GM12873 (cell line): ENCODE measurements at regions not wholly inside any gene's neighbourhood (a gene's known extent, or its start where the extent isn't known, plus 50 kb on each side); places are given as distances from the start of the nearest gene placed in this dataset.

Experiments used
- CTCF ChIP-seq: IDR thresholded peaks from 2 replicates; pipeline ENCODE4 v1.5.1; 2012; ENCODE audit warnings: low read depth, mild to moderate bottlenecking, moderate library complexity, low read length, control low read depth; ENCODE audit not compliant: insufficient read depth; ENCODE audit errors: missing control alignments

GRCh38 chr15:69857250-69857649 is 240.5 kb downstream of the TLE3 start:
- TF ChIP-seq CTCF, result no peak

- no peak for TF ChIP-seq CTCF
These were observed 239.9 kb downstream of the TLE3 start for GRCh38 chr15:69857686-69858391.

GRCh38 chr15:69858456-69858855 is 239.3 kb downstream of the TLE3 start:
- no peak for TF ChIP-seq CTCF

GRCh38 chr15:69859866-69860265 is 237.9 kb downstream of the TLE3 start:
- no peak for TF ChIP-seq CTCF

GRCh38 chr15:69860321-69860720 is 237.4 kb downstream of the TLE3 start:
- TF ChIP-seq CTCF, result no peak

GRCh38 chr15:69860921-69861320 is 236.8 kb downstream of the TLE3 start:
- no peak for TF ChIP-seq CTCF

GRCh38 chr15:69861331-69862171 is 236.2 kb downstream of the TLE3 start:
- no peak for TF ChIP-seq CTCF
